GM23338 (cell line): ENCODE measurements at regions not wholly inside any gene's neighbourhood (a gene's known extent, or its start where the extent isn't known, plus 50 kb on each side); places are given as distances from the start of the nearest gene placed in this dataset.
A peak's percentile ranks its signal among the peaks of the same experiment; 100 is the strongest.

Experiments used
- ATAC-seq: fragments of 200-7000 bp; cut with Tn5 transposase; 3 replicates; pipeline ENCODE4 v1.9.1; 2020
- DNase-seq: peaks from one replicate; pipeline ENCODE4 v3.0.0-alpha.2; 2015; ENCODE audit warnings: low spot score
- H2AFZ ChIP-seq: fragments of 200-600 bp; sonication (generic); 2 replicates; pipeline ENCODE4 v1.8.0; 2016; ENCODE audit warnings: antibody characterized with exemption, mild to moderate bottlenecking, moderate library complexity
- H3F3A ChIP-seq: fragments of 200-600 bp; sonication (generic); replicated peaks from 2 replicates; pipeline ENCODE4 v1.8.0; 2017; ENCODE audit warnings: antibody characterized with exemption, mixed run types, low read depth
- H3K27ac ChIP-seq: fragments of 200-600 bp; sonication (generic); 2 replicates; pipeline ENCODE4 v1.6.1; 2016; ENCODE audit warnings: low read depth
- H3K27me3 ChIP-seq: fragments of 200-600 bp; sonication (generic); 2 replicates; pipeline ENCODE4 v1.8.0; 2016; ENCODE audit warnings: mild to moderate bottlenecking, mixed run types, moderate library complexity; ENCODE audit not compliant: insufficient read depth
- H3K36me3 ChIP-seq: fragments of 200-600 bp; sonication (generic); 2 replicates; pipeline ENCODE4 v1.8.0; 2016; ENCODE audit warnings: mild to moderate bottlenecking; ENCODE audit not compliant: insufficient read depth
- H3K4me1 ChIP-seq: fragments of 200-600 bp; sonication (generic); 2 replicates; pipeline ENCODE4 v1.8.0; 2016; ENCODE audit warnings: mild to moderate bottlenecking, moderate library complexity; ENCODE audit not compliant: insufficient read depth
- H3K4me2 ChIP-seq: fragments of 200-600 bp; sonication (generic); 2 replicates; pipeline ENCODE4 v1.7.1; 2017; ENCODE audit warnings: mixed run types
- H3K4me3 ChIP-seq: fragments of 200-600 bp; sonication (generic); 2 replicates; pipeline ENCODE4 v1.6.1; 2016; ENCODE audit warnings: mixed run types
- H3K79me2 ChIP-seq: fragments of 200-600 bp; sonication (generic); replicated peaks from 2 replicates; pipeline ENCODE4 v1.8.0; 2017; ENCODE audit warnings: mild to moderate bottlenecking; ENCODE audit not compliant: insufficient read depth
- H3K9me2 ChIP-seq: fragments of 200-600 bp; sonication (generic); 2 replicates; pipeline ENCODE4 v1.8.0; 2017; ENCODE audit not compliant: insufficient read depth
- H4K20me1 ChIP-seq: fragments of 200-600 bp; sonication (generic); replicated peaks from 2 replicates; pipeline ENCODE4 v1.8.0; 2017; ENCODE audit warnings: mild to moderate bottlenecking; ENCODE audit not compliant: insufficient read depth
- H3K27ac Mint-ChIP-seq: 2 replicates; pipeline ENCODE4 v1.8.0; 2020; ENCODE audit warnings: inconsistent platforms, mild to moderate bottlenecking, moderate library complexity, mixed read lengths
- H3K27me3 Mint-ChIP-seq: 3 replicates; pipeline ENCODE4 v1.8.0; 2022; ENCODE audit warnings: low read depth, mild to moderate bottlenecking, moderate library complexity, mixed read lengths, inconsistent platforms; ENCODE audit not compliant: insufficient read depth, poor library complexity
- H3K36me3 Mint-ChIP-seq: 3 replicates; pipeline ENCODE4 v1.8.0; 2021; ENCODE audit warnings: low read depth, mild to moderate bottlenecking, inconsistent platforms, moderate library complexity, mixed read lengths
- H3K4me1 Mint-ChIP-seq: 3 replicates; pipeline ENCODE4 v1.8.0; 2020; ENCODE audit warnings: mild to moderate bottlenecking, inconsistent platforms, mixed read lengths
- H3K4me3 Mint-ChIP-seq: 3 replicates; pipeline ENCODE4 v1.8.0; 2021; ENCODE audit warnings: moderate library complexity, mild to moderate bottlenecking, inconsistent platforms, mixed read lengths
- H3K9me3 Mint-ChIP-seq: 3 replicates; pipeline ENCODE4 v1.8.0; 2020; ENCODE audit warnings: moderate library complexity, mild to moderate bottlenecking, inconsistent platforms, mixed read lengths
- CREB1 ChIP-seq: fragments of 250-450 bp; sonication (Bioruptor Pico); IDR thresholded peaks from 2 replicates; pipeline ENCODE4 v1.5.0; 2020; ENCODE audit warnings: low read depth, mild to moderate bottlenecking, moderate library complexity
- CTCF ChIP-seq, 2 experiments: fragments of 200-600 bp in 1 of 2; sonication (generic) in 1 of 2; conservative IDR thresholded peaks; 2 replicates each; pipeline versions ENCODE4 v1.5.1 to v1.6.1; 2016 to 2017; ENCODE audit warnings: antibody characterized with exemption in 2 of 2, low read depth in 2 of 2, mild to moderate bottlenecking in 2 of 2, moderate library complexity in 1 of 2
- ETS1 ChIP-seq: IDR thresholded peaks from 2 replicates; pipeline ENCODE4 v1.6.1; 2016; ENCODE audit warnings: antibody characterized with exemption
- EZH2 ChIP-seq: fragments of 200-600 bp; sonication (generic); IDR thresholded peaks from one replicate; pipeline ENCODE4 v1.8.0; 2017; ENCODE audit warnings: antibody characterized with exemption, mild to moderate bottlenecking, low read depth; ENCODE audit not compliant: unreplicated experiment
- EZH2phosphoT487 ChIP-seq: fragments of 200-600 bp; sonication (generic); IDR thresholded peaks from one replicate; pipeline ENCODE4 v1.8.1; 2018; ENCODE audit warnings: antibody characterized with exemption; ENCODE audit not compliant: unreplicated experiment
- JUNB ChIP-seq: IDR thresholded peaks from one replicate; pipeline ENCODE4 v1.6.1; 2016; ENCODE audit warnings: antibody characterized with exemption; ENCODE audit not compliant: unreplicated experiment
- NANOG ChIP-seq: IDR thresholded peaks from 2 replicates; pipeline ENCODE4 v1.6.1; 2016; ENCODE audit warnings: antibody characterized with exemption, borderline replicate concordance
- POLR2AphosphoS5 ChIP-seq: IDR thresholded peaks from 2 replicates; pipeline ENCODE4 v1.6.1; 2016; ENCODE audit warnings: antibody characterized with exemption, low read depth
- ZNF114 ChIP-seq: fragments of 250-450 bp; sonication (Bioruptor Pico); IDR thresholded peaks from 2 replicates; pipeline ENCODE4 v1.5.0; 2020; ENCODE audit warnings: mild to moderate bottlenecking, moderate library complexity
- ZNF331 ChIP-seq: fragments of 250-450 bp; sonication (Bioruptor Pico); IDR thresholded peaks from 2 replicates; pipeline ENCODE4 v1.5.0; 2020; ENCODE audit warnings: low read depth, mild to moderate bottlenecking, moderate library complexity
- TF ChIP-seq, protein P1 (sequence below): IDR thresholded peaks from one replicate; pipeline ENCODE4 v1.6.1; 2018; ENCODE audit warnings: antibody characterized with exemption; ENCODE audit not compliant: unreplicated experiment

DNA sequence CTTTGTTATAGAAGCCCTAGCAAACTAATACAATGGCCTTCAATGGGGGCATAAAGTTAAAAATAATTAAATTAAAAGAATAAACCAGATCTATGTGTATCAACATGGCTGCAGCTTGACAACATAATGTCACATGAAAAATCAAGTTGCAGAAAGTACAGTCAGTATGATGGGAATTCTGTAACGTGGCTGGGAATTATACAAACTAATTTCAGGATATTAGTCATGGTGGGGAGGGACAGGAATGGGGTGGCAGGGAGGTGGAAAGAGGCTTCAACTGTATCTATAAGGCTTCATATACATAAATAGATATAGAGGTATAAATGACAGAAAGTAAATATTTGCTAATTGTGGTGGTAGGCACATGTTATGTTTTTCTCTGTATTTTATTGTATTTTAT is 107.1 kb downstream of the UNC5CL start (continued):
- TF ChIP-seq EZH2 (no peak), CTCF (conservative IDR thresholded peaks at IDR 0.05; ENCODE audit: low read depth in 2 of 2) (no peak), NANOG (no peak), ETS1 (no peak)

DNA sequence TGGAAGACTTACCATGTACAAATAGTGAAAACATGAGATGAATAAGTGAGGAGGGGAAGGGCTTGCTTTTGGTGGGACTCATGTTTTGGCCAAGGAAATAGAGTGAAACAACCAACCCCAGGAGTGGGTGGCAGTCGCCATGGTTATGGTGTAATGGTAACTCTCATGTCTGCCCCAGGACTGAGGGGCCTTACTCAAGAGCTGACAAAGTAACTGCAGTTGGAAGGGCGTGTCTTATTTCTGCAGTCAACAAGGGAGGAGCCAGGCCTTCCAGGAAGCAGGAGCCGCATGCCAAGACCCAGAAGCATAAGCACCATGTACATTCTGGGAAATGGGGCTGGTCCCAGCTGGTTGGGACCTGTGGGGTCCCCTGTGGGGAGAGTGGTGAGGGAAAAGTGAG is 108.5 kb downstream of the UNC5CL start:
- no peaks in the 10 kb centered on the region for H3K4me1 Mint-ChIP-seq
- Histone ChIP-seq H3K4me3 (no peak overlapping the region), H3K27ac (no peak overlapping the region), H3K36me3 (no peaks in the 10 kb centered on the region), H3F3A (no peaks in the 10 kb centered on the region), H3K4me1 (no peaks in the 10 kb centered on the region), H2AFZ (0 out of 2 replicates have a peak overlapping the region, but pooled peaks have one; percentile 18), H3K27me3 (no peaks in the 10 kb centered on the region), H4K20me1 (no peaks in the 10 kb centered on the region), H3K9me2 (peaks cover 17% of the 10 kb centered on the region; the same call in 1 of the 2 replicates), H3K4me2 (no peak overlapping the region), H3K79me2 (no peaks in the 10 kb centered on the region)
- H3K36me3 Mint-ChIP-seq, result no peaks in the 10 kb centered on the region
- ATAC-seq (peak; percentile 28; the same call in 1 of the 3 replicates), DNase-seq (peak; percentile 22)
- no peaks in the 10 kb centered on the region for H3K9me3 Mint-ChIP-seq
- peaks cover 3% of the 10 kb centered on the region for H3K27me3 Mint-ChIP-seq
- no peak overlapping the region for H3K27ac Mint-ChIP-seq
- no peak overlapping the region for H3K4me3 Mint-ChIP-seq
- TF ChIP-seq NANOG (no peak), ETS1 (no peak), EZH2 (no peak), EZH2phosphoT487 (no peak), POLR2AphosphoS5 (no peak), ZNF114 (CRISPR knock-in tag) (no peak), JUNB (no peak), ZNF331 (CRISPR knock-in tag) (no peak), CTCF (conservative IDR thresholded peaks at IDR 0.05; ENCODE audit: low read depth in 2 of 2) (no peak), CREB1 (CRISPR knock-in tag) (no peak)
- TF ChIP-seq, protein P1, sequence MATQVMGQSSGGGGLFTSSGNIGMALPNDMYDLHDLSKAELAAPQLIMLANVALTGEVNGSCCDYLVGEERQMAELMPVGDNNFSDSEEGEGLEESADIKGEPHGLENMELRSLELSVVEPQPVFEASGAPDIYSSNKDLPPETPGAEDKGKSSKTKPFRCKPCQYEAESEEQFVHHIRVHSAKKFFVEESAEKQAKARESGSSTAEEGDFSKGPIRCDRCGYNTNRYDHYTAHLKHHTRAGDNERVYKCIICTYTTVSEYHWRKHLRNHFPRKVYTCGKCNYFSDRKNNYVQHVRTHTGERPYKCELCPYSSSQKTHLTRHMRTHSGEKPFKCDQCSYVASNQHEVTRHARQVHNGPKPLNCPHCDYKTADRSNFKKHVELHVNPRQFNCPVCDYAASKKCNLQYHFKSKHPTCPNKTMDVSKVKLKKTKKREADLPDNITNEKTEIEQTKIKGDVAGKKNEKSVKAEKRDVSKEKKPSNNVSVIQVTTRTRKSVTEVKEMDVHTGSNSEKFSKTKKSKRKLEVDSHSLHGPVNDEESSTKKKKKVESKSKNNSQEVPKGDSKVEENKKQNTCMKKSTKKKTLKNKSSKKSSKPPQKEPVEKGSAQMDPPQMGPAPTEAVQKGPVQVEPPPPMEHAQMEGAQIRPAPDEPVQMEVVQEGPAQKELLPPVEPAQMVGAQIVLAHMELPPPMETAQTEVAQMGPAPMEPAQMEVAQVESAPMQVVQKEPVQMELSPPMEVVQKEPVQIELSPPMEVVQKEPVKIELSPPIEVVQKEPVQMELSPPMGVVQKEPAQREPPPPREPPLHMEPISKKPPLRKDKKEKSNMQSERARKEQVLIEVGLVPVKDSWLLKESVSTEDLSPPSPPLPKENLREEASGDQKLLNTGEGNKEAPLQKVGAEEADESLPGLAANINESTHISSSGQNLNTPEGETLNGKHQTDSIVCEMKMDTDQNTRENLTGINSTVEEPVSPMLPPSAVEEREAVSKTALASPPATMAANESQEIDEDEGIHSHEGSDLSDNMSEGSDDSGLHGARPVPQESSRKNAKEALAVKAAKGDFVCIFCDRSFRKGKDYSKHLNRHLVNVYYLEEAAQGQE, result no peak
